ENCODE measurements at regions not wholly inside any gene's neighbourhood (a gene's known extent, or its start where the extent isn't known, plus 50 kb on each side); places are given as distances from the start of the nearest gene placed in this dataset.

GRCh38 chrX:6821730-6822129 is 286.8 kb upstream of the VCX3A start:
- TF ChIP-seq POLR2AphosphoS5 (IDR thresholded peaks at IDR 0.05) (no peak), POLR2A (IDR thresholded peaks at IDR 0.05) (no peak)
